Hematopoietic multipotent progenitor cell treated with erythropoietin and hydrocortisone succinate and interleukin-3 and kit ligand, for 6 days (in vitro differentiated cells): ENCODE measurements at regions not wholly inside any gene's neighbourhood (a gene's known extent, or its start where the extent isn't known, plus 50 kb on each side); places are given as distances from the start of the nearest gene placed in this dataset.

Experiments used
- DNase-seq: peaks from one replicate; pipeline ENCODE4 v3.0.0-alpha.2; 2015

DNA sequence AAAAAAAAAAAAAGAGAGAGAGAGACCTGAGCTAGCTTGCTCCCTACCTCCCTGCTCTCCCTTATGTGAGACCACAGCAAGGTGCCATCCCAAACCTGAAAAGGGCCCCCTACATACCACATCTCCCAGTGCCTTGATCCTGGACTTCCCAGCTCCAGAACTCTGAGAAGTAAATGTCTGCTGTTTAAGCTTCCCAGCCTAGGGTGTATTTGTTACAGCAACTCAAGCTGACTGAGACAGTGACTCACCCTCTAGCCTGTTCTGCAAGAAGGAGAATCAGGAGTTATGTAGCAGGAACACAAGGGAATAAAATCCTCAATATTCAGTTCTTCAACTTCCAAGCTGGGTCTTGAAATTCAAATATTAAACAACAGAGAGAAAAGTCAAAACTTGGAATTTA lies 52.1 kb upstream of the TMEM72 start:
- DNase-seq, result no peak

- DNase-seq, result no peak
Observed at GRCh38 chr10:44859546-44860285, 51.4 kb upstream of the TMEM72 start.

DNA sequence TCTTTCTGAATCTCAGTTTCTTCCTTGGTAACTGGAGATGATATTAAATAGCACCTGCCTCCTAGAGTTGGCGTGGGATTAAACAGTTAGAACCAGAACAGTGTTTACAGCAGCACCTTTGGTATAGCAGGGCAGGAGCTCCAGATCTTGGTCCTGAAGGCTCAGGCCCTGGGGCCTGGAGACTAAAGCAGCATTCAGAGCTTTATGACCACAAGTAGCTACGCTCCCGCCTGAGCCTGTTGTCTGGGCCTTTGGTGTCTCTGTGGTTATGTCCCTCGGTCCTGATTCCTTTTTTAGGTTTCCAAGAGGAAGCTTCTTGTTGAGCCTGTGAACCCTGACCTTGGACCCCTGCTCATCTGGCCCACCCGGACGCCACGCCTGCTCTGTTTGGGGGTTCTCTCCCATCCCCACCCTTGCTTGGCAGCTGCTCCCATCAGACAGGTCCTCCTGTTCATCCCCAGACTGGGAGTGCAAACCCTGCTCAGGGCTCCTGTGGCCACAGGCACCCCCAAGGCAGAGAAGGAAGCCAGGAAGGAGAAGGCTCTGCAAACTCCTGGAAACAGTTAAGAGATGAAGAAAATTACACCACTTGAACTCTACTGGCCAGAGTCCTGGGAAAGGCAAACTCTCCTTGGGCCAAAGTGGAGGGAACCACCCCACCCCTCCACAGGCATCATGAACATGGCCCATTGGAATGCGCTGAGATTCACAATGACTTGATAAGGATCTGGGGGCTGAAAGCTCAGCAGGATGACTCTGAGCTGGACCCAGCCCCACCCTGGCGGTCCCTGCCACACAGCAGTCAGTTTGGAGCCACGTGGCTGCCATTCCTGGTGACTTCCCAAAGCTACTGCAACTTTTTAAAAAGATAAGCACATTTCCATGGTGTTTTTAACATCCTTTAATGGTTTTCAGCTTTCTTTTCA lies 50.1 kb upstream of the TMEM72 start:
- DNase-seq, result no peak
